Sigmoid colon (tissue), 6 donors: ENCODE measurements at regions not wholly inside any gene's neighbourhood (a gene's known extent, or its start where the extent isn't known, plus 50 kb on each side); places are given as distances from the start of the nearest gene placed in this dataset.

Source experiments
- DNase-seq: peaks from one replicate; pipeline ENCODE4 v3.0.0-alpha.2; 2019
- H3K27ac ChIP-seq, 4 donors: fragments of 200-600 bp; sonication (generic); one replicate each; pipeline ENCODE4 v1.5.1; 2016 to 2019; ENCODE audit warnings: mild to moderate bottlenecking in 1 of 4
- H3K27me3 ChIP-seq, 3 donors: fragments of 200-600 bp; sonication (generic); one replicate each; pipeline ENCODE4 v1.5.1; 2019; ENCODE audit warnings: mild to moderate bottlenecking in 1 of 3
- H3K36me3 ChIP-seq, 4 donors: fragments of 200-600 bp; sonication (generic); one replicate each; pipeline ENCODE4 v1.5.1; 2016 to 2019
- H3K4me1 ChIP-seq, 4 donors: fragments of 200-600 bp; sonication (generic); one replicate each; pipeline ENCODE4 v1.5.1; 2017 to 2019
- H3K4me3 ChIP-seq, 4 donors: fragments of 200-600 bp; sonication (generic); one replicate each; pipeline ENCODE4 v1.5.1; 2017 to 2019; ENCODE audit warnings: mild to moderate bottlenecking in 2 of 4, moderate library complexity in 1 of 4
- H3K9me3 ChIP-seq, 4 donors: fragments of 200-600 bp in 3 of 4; sonication (generic) in 3 of 4; one replicate each; pipeline versions ENCODE4 v1.5.1 to v1.6.1; 2013 to 2019
- EP300 ChIP-seq, 4 donors: sonication (generic); formaldehyde crosslinking; IDR thresholded peaks; one replicate each; pipeline ENCODE4 v1.6.1; 2017; ENCODE audit warnings: antibody characterized with exemption in 4 of 4
- POLR2A ChIP-seq, 2 donors: fragments of 450-650 bp; IDR thresholded peaks; one replicate each; pipeline ENCODE4 v1.6.1; 2016; ENCODE audit warnings: antibody characterized with exemption in 2 of 2, mild to moderate bottlenecking in 2 of 2, moderate library complexity in 2 of 2
- POLR2AphosphoS5 ChIP-seq, 4 donors: sonication (generic); formaldehyde crosslinking; IDR thresholded peaks; one replicate each; pipeline ENCODE4 v1.6.1; 2017; ENCODE audit warnings: antibody characterized with exemption in 4 of 4
- WGBS, 2 donors: extraction: QIAGEN DNeasy Blood & Tissue Kit; methylation state at CpG; one replicate each; pipeline ENCODE4 v1.1.7; 2013; 5-methylcytosine and 5-hydroxymethylcytosine counted together
- intact Hi-C: fragments of 100-400 bp; cut with DNase I; formaldehyde crosslinking; loops from one replicate; pipeline ENCODE4 v1.15.1; 2023
- TF ChIP-seq, protein P1 (sequence below), 4 experiments: fragments of 450-650 bp in 3 of 4; fragments of 200-600 bp in 1 of 4; IDR thresholded peaks; one replicate each; pipeline ENCODE4 v1.5.1; 2016 to 2019; ENCODE audit warnings: antibody characterized with exemption in 4 of 4, mild to moderate bottlenecking in 3 of 4, moderate library complexity in 2 of 4
- donor health status: healthy with polysubstance abuse.
- donor health status: healthy.

DNA sequence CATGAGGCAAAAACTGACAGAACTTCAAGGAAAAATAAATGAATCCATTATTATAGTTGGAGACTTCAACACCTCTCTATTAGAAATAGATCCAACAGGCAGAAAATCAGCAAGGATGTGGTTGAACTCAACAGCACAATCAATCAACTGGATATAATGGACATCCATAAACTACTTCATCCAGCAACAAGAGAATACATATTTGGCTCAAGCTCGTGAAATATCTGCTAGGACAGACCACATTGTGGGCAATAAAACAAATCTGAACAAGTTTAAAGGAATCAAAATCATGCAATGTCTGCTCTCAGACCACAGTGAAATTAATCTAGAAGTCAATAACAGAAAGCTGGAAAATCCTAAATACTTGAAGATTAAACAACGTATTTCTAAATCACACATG is 362.6 kb downstream of the CD109 start:
- no peak overlapping the region for H3K27ac ChIP-seq
- no peak overlapping the region for H3K4me3 ChIP-seq
- DNase-seq = no peak
- no peaks in the 10 kb centered on the region for H3K4me1 ChIP-seq
- intact Hi-C loops = no loop called here
- H3K36me3 ChIP-seq = no peaks in the 10 kb centered on the region
- no peaks in the 10 kb centered on the region for H3K27me3 ChIP-seq
- TF ChIP-seq POLR2AphosphoS5 (IDR thresholded peaks at IDR 0.05) (no peak), EP300 (IDR thresholded peaks at IDR 0.05) (no peak), POLR2A (IDR thresholded peaks at IDR 0.05) (no peak)
- TF ChIP-seq, protein P1, sequence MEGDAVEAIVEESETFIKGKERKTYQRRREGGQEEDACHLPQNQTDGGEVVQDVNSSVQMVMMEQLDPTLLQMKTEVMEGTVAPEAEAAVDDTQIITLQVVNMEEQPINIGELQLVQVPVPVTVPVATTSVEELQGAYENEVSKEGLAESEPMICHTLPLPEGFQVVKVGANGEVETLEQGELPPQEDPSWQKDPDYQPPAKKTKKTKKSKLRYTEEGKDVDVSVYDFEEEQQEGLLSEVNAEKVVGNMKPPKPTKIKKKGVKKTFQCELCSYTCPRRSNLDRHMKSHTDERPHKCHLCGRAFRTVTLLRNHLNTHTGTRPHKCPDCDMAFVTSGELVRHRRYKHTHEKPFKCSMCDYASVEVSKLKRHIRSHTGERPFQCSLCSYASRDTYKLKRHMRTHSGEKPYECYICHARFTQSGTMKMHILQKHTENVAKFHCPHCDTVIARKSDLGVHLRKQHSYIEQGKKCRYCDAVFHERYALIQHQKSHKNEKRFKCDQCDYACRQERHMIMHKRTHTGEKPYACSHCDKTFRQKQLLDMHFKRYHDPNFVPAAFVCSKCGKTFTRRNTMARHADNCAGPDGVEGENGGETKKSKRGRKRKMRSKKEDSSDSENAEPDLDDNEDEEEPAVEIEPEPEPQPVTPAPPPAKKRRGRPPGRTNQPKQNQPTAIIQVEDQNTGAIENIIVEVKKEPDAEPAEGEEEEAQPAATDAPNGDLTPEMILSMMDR (IDR thresholded peaks at IDR 0.05) = no peak
- 66 to 82% methylated on average over 2 of the region's 2 CpGs for WGBS, 2 donors
- no peaks in the 10 kb centered on the region for H3K9me3 ChIP-seq

DNA sequence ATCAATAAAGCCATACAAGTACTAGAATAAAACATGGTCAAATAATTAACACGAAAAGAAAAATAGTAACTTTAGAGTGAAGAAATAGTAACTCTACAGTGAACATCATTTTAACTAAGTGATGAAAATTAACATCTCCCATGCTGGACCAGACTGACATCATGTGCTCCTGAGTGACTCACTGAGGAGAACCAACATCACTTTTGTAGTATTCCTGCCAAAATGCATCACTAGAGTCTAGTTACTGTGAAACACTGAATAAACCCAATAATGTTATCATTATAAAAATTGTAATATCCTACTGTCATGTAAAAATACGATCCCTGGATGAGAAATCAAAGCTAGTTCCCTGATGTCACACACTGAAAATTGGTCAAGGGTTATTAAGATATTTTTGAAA is 361.3 kb downstream of the CD109 start:
- intact Hi-C loops = no loop called here
- Histone ChIP-seq H3K27me3 (no peaks in the 10 kb centered on the region), H3K4me1 (no peaks in the 10 kb centered on the region), H3K4me3 (no peak overlapping the region), H3K9me3 (no peaks in the 10 kb centered on the region), H3K27ac (no peak overlapping the region), H3K36me3 (no peaks in the 10 kb centered on the region)
- WGBS, 2 donors = 86 to 89% methylated on average over 2 of the region's 2 CpGs
- no peak for DNase-seq
- TF ChIP-seq POLR2A (IDR thresholded peaks at IDR 0.05) (no peak), POLR2AphosphoS5 (IDR thresholded peaks at IDR 0.05) (no peak), EP300 (IDR thresholded peaks at IDR 0.05) (no peak)
- TF ChIP-seq, protein P1 (IDR thresholded peaks at IDR 0.05) = no peak

DNA sequence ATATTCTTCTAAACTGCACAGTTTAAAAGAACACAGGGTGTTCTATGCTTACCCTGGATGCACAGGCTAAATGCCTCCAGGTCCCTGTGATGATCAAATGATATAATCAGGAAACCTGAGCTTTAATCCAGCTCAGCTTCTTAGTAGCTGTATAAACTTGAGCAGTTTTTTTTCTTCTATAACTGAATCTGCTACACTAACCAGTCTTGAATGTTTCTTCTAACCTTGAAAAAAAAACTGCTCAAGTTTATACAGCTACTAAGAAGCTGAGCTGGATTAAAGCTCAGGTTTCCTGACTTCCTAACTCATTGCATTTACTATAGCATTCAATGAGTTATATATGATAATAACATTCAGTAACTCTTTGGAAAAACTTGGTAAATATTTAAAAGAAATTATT is 358.2 kb downstream of the CD109 start:
- DNase-seq = no peak
- intact Hi-C loops = no loop called here
- Histone ChIP-seq H3K27me3 (no peaks in the 10 kb centered on the region), H3K27ac (no peak overlapping the region), H3K4me1 (no peaks in the 10 kb centered on the region), H3K9me3 (no peaks in the 10 kb centered on the region), H3K4me3 (no peak overlapping the region), H3K36me3 (no peaks in the 10 kb centered on the region)
- no peak for TF ChIP-seq POLR2A (IDR thresholded peaks at IDR 0.05)
- TF ChIP-seq EP300 (IDR thresholded peaks at IDR 0.05) = no peak
- TF ChIP-seq, protein P1 (IDR thresholded peaks at IDR 0.05) = no peak
- no peak for TF ChIP-seq POLR2AphosphoS5 (IDR thresholded peaks at IDR 0.05)

DNA sequence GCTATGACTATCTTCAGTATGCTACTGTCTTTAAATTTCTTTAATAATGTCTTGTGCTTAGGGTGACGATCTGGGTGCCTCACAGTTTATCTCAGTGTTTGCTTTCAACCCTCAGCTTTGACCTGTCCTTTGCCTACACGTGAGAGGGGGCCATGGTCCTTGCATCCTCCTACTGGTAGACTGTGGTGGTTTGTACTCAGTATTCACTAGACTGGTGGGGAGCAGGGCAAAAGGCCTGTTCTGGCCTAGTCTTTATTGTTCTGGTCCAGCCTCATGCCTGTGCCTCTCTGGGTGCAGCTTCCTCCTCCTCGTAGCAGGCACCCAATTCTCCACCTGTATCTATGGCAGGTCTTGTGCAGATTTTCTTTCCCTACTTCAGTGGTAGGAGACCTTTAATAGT is 354.9 kb downstream of the CD109 start:
- H3K27ac ChIP-seq = no peak overlapping the region
- no peaks in the 10 kb centered on the region for H3K9me3 ChIP-seq
- H3K4me3 ChIP-seq = no peak overlapping the region
- H3K4me1 ChIP-seq = no peaks in the 10 kb centered on the region
- intact Hi-C loops = no loop called here
- H3K27me3 ChIP-seq = no peaks in the 10 kb centered on the region
- no peaks in the 10 kb centered on the region for H3K36me3 ChIP-seq
- DNase-seq = no peak
- WGBS, 2 donors = 26 to 65% methylated on average over 3 of the region's 3 CpGs
- TF ChIP-seq POLR2AphosphoS5 (IDR thresholded peaks at IDR 0.05) = no peak
- TF ChIP-seq, protein P1 (IDR thresholded peaks at IDR 0.05) = no peak
- no peak for TF ChIP-seq POLR2A (IDR thresholded peaks at IDR 0.05)
- TF ChIP-seq EP300 (IDR thresholded peaks at IDR 0.05) = no peak

DNA sequence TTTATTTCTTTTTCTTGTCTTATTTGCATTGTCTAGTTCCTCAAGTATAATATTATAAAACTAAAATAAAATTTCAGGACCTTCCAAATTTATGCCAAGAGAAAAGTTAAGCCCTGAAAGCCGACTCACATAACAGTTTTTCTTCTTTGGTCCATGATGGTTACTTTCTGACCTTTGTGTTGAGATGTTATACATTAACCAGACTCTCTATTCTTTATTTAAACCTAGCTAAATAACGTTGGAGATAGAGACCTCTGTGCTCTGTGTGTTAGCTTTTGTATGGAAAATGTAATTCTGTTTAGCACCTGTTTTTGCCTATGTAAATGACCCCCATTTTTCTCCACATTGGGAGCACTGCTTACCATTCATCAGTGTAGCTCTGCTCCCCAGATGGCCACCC is 352.4 kb downstream of the CD109 start:
- Histone ChIP-seq H3K4me3 (no peak overlapping the region), H3K4me1 (no peaks in the 10 kb centered on the region), H3K9me3 (no peaks in the 10 kb centered on the region), H3K27me3 (no peaks in the 10 kb centered on the region), H3K27ac (no peak overlapping the region), H3K36me3 (no peaks in the 10 kb centered on the region)
- intact Hi-C loops = no loop called here
- DNase-seq = no peak
- TF ChIP-seq POLR2A (IDR thresholded peaks at IDR 0.05) (no peak), EP300 (IDR thresholded peaks at IDR 0.05) (no peak), POLR2AphosphoS5 (IDR thresholded peaks at IDR 0.05) (no peak)
- TF ChIP-seq, protein P1 (IDR thresholded peaks at IDR 0.05) = no peak
- WGBS, 2 donors = 13 to 44% methylated on average over 2 of the region's 2 CpGs
